Stimulated activated CD8-positive, alpha-beta memory T cell treated with anti-CD3 and anti-CD28 coated beads, Interleukin-2, amount 100 ng/mL, for 1 hour (primary cell): ENCODE measurements at regions not wholly inside any gene's neighbourhood (a gene's known extent, or its start where the extent isn't known, plus 50 kb on each side); places are given as distances from the start of the nearest gene placed in this dataset.
"Not testable (repeated sequence)": the region's sequence is repeated elsewhere in the genome, so short reads cannot be mapped to it uniquely, and the experiment has no call there.

Experiments used
- DNase-seq, 2 donors: peaks; one replicate each; pipeline ENCODE4 v3.0.0-alpha.2; 2020; ENCODE audit warnings: low read depth in 2 of 2

GRCh38 chr5:108461628-108462367, 79.9 kb upstream of the FBXL17 start:
- no peak for DNase-seq

GRCh38 chr5:108459769-108460168, 77.9 kb upstream of the FBXL17 start:
- DNase-seq, result no peak

GRCh38 chr5:108451269-108451668, 69.4 kb upstream of the FBXL17 start:
- no peak for DNase-seq

- not testable (repeated sequence) for DNase-seq
These were observed 62.2 kb upstream of the FBXL17 start for GRCh38 chr5:108444130-108444529.

- DNase-seq, result not testable (repeated sequence)
These were observed 60.3 kb upstream of the FBXL17 start for GRCh38 chr5:108442063-108442651.

- no peak for DNase-seq
These were observed 55.5 kb upstream of the FBXL17 start for GRCh38 chr5:108437425-108437824.

- DNase-seq, result no peak
These were observed 54.8 kb upstream of the FBXL17 start for GRCh38 chr5:108436696-108437095.

GRCh38 chr5:108433600-108433999, 51.7 kb upstream of the FBXL17 start:
- DNase-seq, result no peak

GRCh38 chr5:108432024-108432423, 50.1 kb upstream of the FBXL17 start:
- DNase-seq, result no peak
